CD4-positive, alpha-beta T cell treated with Interleukin-4 for 1 hour (primary cell): ENCODE measurements at regions not wholly inside any gene's neighbourhood (a gene's known extent, or its start where the extent isn't known, plus 50 kb on each side); places are given as distances from the start of the nearest gene placed in this dataset.

ENCODE experiments used
- DNase-seq, 2 donors: peaks; one replicate each; pipeline ENCODE4 v3.0.0-alpha.2; 2020 to 2022

DNA sequence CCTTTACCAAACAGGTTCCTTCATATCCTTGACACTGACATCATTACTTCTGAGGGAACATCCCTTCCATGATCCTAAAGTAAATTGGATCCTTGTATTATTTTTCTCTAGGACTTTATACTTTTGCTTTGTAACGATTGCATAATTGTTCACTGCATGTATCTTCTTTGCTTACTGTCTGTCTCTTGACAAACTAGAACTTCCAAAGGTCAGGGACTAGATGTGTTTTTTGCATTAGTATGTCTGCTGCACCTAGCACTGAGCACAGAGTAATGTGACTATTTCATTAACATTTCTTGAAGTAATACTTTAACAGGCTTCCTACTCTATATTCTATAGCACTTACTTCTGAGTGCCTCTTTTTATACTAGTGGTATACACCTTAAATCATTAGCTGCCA, 976.6 kb upstream of the SORCS1 start:
- DNase-seq: no peak

DNA sequence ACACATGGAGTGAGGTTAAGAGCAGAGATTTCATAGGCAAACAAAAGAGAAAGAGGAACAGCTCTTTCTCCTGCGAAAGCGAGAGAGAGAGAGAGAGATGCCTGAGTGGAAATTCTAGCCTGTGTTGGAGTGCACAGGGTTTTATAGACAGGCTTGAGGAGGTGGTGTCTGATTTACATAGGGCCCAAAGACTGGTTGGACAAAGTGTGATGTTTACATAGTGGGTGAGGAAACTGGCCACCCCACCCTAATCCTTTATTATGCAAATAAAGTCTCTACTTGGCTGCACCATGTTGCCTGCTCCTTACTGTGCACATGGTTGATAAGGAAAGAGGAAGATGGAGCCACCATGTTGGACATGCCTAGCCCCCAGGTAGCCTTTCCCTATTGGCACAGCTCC, 967.8 kb upstream of the SORCS1 start:
- DNase-seq: no peak

DNA sequence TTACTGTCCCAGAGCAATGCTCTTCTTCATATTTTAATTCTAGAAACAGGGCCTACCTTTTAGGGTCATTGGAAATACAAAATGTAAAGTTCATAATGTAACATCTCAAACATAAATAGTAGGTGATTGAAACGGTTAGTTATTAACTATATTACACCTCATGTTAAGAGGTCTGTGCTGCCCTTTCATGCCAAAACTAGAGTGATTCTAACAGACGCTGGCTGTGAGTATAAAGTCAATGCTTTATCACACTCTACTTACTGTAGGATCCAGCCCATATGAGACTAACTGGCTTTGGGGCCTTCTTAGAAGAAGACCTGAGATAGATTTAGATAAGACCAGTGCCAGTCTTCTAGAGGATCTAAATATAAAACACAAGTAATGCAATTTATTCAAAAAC, 966.1 kb upstream of the SORCS1 start:
- DNase-seq: no peak

DNA sequence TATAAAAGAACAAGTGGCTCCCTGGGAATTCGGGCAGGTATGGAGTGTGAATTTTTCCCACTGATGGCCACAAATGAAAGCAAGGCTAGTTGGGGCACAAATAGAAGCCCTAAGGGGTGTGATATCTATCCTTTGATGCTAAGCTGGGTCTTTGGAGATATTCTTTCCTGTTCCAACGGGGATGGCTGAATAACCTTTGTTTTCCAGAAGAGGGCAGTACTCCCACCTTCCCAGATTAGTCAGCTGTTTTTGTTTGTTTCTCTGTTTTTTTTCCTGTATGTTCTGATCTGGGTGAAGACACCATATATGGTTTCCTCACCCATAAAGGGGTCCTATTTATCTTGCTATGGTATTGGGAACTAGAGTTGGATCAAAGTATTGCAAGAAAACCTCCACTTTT, 947.7 kb upstream of the SORCS1 start:
- no peak for DNase-seq

DNA sequence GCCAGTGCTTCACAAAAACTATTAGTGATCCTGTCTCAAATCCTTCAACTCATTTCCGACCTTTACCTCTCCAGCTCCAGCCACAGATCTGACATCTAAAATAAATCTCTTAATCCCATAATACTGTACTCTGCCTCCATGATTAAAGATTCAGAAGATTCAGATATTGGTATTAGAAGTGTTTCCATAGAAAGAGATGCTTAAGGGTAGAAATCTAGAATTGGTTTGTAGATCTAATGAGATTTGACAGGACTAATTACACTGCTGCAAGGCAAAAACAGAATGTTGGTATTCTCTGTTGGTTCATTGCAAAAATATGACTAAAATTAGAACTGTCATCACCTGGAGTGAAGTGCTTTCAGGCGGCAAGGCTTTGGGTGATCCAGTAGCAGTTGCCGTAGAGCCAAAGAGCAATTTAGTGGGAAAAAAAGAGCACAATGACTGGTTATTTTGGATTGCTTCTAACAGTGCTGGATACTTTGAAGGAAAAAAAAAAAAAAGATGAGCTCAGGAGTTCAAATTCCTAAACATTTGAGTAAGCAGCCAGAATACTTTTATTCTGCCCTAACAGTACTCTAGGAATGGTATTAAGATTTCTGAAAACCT, 940.1 kb upstream of the SORCS1 start:
- DNase-seq: no peak

DNA sequence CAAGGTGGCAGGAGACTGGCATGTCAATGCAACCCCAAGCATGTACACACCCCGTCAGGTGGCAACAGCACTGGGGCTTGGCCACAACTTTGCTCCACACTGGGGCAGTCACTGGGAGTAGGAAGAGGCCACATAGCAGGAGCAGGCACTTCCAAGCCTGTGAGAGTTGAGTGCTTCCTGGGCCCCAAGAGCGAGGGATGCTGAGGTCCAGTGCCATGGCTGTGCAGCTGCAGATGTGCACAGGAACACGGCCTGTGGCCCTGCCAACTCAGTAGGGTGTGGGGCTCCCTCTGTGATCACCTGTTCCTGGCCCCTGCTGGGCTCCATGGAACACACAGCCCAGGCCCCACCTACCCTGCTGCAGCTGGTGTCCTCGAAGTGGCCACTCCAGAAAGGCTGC, 932.8 kb upstream of the SORCS1 start:
- DNase-seq: no peak

- no peak for DNase-seq
These were observed 931.7 kb upstream of the SORCS1 start for GRCh38 chr10:108095932-108096925.

- DNase-seq: no peak
These were observed 926.1 kb upstream of the SORCS1 start for GRCh38 chr10:108090476-108091215.

DNA sequence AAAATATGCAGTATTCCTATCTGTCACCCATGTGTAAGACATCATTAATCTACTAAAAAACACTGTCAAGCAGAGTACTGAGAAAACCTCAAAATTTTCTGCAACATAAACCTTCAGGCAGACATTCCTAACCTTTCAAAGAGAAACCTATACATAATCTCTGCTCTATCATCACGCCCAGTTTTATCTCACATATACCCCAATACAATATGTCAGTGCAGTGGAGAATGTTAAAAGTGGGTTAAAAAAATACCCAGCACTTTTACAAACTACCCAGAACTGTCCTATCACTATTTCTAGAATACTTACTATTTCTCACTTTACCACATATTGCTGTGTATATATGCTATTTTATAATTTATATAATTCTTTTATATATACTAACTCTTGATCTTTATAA, 922.0 kb upstream of the SORCS1 start:
- no peak for DNase-seq

- no peak for DNase-seq
These were observed 918.1 kb upstream of the SORCS1 start for GRCh38 chr10:108082596-108082995.

GRCh38 chr10:108078263-108078662, 913.8 kb upstream of the SORCS1 start:
- no peak for DNase-seq

DNA sequence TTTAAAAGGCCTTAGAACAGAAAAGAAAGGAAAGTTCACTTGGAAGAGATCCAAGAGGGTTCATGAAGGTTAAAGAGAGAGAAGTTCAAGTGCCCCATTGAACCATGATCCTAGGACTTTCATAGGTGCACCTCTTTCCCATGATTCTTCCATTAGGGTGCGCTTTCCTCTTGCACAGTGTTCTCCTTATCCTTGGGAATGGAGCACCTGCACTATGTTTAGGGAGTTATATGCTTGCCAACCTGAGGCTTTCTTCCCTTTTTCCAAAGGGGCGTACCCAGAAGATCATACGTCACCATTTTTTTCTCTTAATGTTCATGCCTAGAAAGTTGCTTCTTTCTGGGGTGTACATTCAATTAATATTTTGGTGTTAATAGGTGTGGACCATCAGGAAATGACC, 908.0 kb upstream of the SORCS1 start:
- no peak for DNase-seq

DNA sequence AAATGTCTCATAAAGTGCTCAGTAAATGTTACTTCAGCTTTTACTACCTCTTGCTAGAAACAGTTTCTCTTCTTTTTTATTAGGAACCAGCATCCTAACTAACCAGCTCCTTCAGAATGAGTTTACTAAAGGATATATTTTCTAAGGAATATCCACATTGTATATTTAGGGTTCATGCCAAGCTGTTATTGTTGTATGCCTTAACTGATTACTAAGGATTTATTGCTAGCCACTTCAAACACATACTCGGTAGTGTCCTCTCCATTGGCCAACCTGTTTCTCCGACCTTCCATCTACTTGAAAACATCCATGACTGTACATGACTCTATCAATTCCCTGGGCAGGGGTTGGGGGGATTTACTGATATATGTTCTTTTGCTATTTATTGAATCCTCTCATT, 906.3 kb upstream of the SORCS1 start:
- no peak for DNase-seq

DNA sequence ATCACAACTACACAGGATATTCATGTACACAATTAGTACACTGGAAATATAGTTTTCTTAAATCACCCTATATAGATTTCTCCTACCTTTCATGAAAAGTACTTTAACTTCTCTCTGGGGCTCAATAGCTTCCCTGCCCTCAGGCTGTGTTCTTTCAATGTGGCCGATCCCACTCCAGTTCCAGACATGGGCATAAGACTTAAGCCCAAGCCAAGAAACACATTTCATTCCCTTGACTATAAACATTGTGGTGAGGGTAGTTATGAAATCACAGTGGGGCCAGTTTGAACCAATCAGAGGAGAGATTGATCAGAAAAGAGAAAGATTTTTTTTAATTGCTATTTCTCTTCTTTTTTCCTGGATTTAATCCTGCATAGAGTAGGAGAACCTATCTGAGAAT, 904.6 kb upstream of the SORCS1 start:
- no peak for DNase-seq

- no peak for DNase-seq
These were observed 900.3 kb upstream of the SORCS1 start for GRCh38 chr10:108064746-108065260.

GRCh38 chr10:108060246-108060645, 895.7 kb upstream of the SORCS1 start:
- DNase-seq: no peak

- no peak for DNase-seq
These were observed 891.0 kb upstream of the SORCS1 start for GRCh38 chr10:108055506-108055905.

DNA sequence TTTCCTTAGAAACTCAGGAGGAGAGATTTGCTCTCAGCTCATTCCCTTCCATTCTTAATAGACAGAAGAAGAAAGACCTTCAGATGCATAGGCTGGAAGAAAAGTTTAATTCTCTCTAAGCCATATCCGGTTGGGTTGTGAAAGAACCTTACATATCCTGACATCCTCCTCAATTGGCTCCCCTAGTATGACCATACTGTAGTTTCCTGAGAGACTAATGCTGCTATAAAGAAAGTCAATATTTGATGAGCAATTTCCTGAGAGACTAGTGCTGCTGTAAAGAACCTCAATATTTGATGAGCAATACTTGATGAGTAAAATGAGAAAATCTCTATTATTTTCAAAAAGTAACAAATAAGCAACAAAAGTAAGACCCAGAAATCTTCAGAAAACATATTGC, 888.5 kb upstream of the SORCS1 start:
- DNase-seq: no peak

DNA sequence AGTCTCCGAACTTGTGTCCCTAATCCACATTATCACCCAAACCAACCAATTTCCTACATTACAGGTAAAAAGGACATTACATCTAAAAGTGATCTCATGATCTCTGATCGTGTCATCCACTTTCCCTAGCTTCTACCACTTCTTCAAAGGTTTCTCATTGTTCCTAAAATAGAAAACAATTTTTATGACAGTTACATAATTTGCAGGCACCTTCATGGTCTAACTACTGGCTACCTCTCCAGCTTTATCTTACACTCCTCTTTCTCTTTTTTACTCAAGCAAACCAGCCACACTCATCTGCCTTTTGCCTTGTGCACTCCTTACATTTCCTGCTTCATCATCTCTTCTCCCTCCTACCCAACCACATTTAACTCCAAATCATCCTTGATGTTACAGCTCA, 886.7 kb upstream of the SORCS1 start:
- DNase-seq: no peak

DNA sequence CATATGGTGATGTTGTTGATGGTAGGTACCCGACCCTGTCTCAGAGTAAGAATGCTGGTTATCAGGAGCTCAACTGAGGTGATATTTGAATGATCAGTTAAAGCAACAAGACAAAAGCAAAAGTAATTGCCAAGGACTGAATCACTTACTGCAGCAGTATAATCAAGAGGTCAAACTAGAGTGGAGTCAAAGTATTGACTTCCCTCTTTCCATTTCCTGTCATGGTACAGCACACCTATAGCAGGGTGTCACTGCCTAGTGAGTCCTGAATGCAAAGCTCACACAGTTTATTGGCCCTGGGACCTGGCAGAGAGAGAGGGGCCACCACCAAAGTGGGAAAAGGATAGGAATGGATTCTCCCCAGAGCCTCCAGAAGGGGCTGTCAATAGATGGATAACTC, 886.1 kb upstream of the SORCS1 start:
- no peak for DNase-seq

- DNase-seq: no peak
These were observed 885.2 kb upstream of the SORCS1 start for GRCh38 chr10:108049668-108050067.

DNA sequence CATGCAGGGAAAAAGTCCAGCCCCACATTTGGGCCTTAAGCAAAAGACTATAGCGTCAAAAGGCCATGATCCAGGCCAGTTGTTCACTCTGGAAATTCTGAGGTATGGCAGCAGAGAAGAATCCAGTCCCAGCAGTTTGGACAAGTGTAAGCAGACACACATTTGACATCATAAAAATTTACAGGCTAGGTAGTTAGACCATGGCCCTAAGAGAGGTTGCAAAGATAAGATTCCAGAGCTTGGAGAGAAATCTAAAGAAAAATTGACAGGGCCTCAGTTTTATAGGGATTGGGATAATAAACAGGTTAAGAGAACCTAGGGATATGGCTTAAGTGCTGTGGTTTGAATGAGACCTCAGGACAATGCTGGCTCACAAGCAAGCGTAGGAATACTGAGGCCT, 884.4 kb upstream of the SORCS1 start:
- DNase-seq: no peak

DNA sequence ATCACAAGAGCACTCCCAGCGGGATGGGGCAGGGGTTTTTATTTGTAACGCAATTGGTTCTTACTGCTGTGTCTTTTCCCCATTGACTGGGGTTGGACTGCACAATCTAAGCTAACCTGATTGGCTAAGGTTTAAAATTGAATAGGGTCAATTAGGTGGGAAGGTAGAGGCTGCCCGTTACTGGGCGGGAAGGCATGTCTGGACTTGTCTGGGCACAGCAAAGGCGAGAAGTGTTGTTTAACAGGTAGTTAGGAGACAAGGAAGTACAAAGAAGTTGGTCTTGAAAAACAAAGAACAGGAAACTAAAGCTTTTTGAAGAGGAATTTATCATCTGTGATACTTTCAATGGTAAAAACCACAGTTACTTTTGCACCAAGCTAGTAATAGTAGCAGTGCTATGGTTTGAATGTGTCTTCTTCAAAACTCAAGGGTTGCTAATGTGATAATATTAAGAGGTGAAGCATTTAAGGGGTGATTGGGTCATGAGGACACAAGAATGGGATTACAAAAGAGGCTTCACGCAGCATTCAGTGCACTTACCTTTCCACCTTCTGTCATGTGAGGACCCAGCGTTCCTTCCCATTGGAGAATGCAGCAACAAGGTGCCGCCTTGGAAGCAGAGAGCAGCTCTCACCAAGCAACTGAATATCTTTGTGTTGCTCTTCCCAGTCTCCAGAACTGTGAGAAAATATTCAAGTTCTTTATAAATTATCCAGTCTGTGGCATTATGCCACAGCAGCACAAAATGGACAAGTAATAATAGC, 875.5 kb upstream of the SORCS1 start:
- no peak for DNase-seq
